ENCODE measurements at regions not wholly inside any gene's neighbourhood (a gene's known extent, or its start where the extent isn't known, plus 50 kb on each side); places are given as distances from the start of the nearest gene placed in this dataset.

- no peak for TF ChIP-seq CTCF (IDR thresholded peaks at IDR 0.05)
- no peak for TF ChIP-seq POLR2AphosphoS5 (IDR thresholded peaks at IDR 0.05; ENCODE audit: insufficient read depth in 1 of 2, low read depth in 1 of 2)
These were observed 404.0 kb downstream of the GUCY1A2 start for GRCh38 chr11:106614262-106614661.

Data from vagina (tissue), 2 donors.